GM23338 (cell line): ENCODE measurements at regions not wholly inside any gene's neighbourhood (a gene's known extent, or its start where the extent isn't known, plus 50 kb on each side); places are given as distances from the start of the nearest gene placed in this dataset.

Experiments used
- ATAC-seq: fragments of 200-7000 bp; cut with Tn5 transposase; 3 replicates; pipeline ENCODE4 v1.9.1; 2020
- DNase-seq: peaks from one replicate; pipeline ENCODE4 v3.0.0-alpha.2; 2015; ENCODE audit warnings: low spot score
- H2AFZ ChIP-seq: fragments of 200-600 bp; sonication (generic); 2 replicates; pipeline ENCODE4 v1.8.0; 2016; ENCODE audit warnings: antibody characterized with exemption, mild to moderate bottlenecking, moderate library complexity
- H3F3A ChIP-seq: fragments of 200-600 bp; sonication (generic); replicated peaks from 2 replicates; pipeline ENCODE4 v1.8.0; 2017; ENCODE audit warnings: antibody characterized with exemption, mixed run types, low read depth
- H3K27ac ChIP-seq: fragments of 200-600 bp; sonication (generic); 2 replicates; pipeline ENCODE4 v1.6.1; 2016; ENCODE audit warnings: low read depth
- H3K27me3 ChIP-seq: fragments of 200-600 bp; sonication (generic); 2 replicates; pipeline ENCODE4 v1.8.0; 2016; ENCODE audit warnings: mild to moderate bottlenecking, mixed run types, moderate library complexity; ENCODE audit not compliant: insufficient read depth
- H3K36me3 ChIP-seq: fragments of 200-600 bp; sonication (generic); 2 replicates; pipeline ENCODE4 v1.8.0; 2016; ENCODE audit warnings: mild to moderate bottlenecking; ENCODE audit not compliant: insufficient read depth
- H3K4me1 ChIP-seq: fragments of 200-600 bp; sonication (generic); 2 replicates; pipeline ENCODE4 v1.8.0; 2016; ENCODE audit warnings: mild to moderate bottlenecking, moderate library complexity; ENCODE audit not compliant: insufficient read depth
- H3K4me2 ChIP-seq: fragments of 200-600 bp; sonication (generic); 2 replicates; pipeline ENCODE4 v1.7.1; 2017; ENCODE audit warnings: mixed run types
- H3K4me3 ChIP-seq: fragments of 200-600 bp; sonication (generic); 2 replicates; pipeline ENCODE4 v1.6.1; 2016; ENCODE audit warnings: mixed run types
- H3K79me2 ChIP-seq: fragments of 200-600 bp; sonication (generic); replicated peaks from 2 replicates; pipeline ENCODE4 v1.8.0; 2017; ENCODE audit warnings: mild to moderate bottlenecking; ENCODE audit not compliant: insufficient read depth
- H3K9me2 ChIP-seq: fragments of 200-600 bp; sonication (generic); 2 replicates; pipeline ENCODE4 v1.8.0; 2017; ENCODE audit not compliant: insufficient read depth
- H4K20me1 ChIP-seq: fragments of 200-600 bp; sonication (generic); replicated peaks from 2 replicates; pipeline ENCODE4 v1.8.0; 2017; ENCODE audit warnings: mild to moderate bottlenecking; ENCODE audit not compliant: insufficient read depth
- H3K27ac Mint-ChIP-seq: 2 replicates; pipeline ENCODE4 v1.8.0; 2020; ENCODE audit warnings: inconsistent platforms, mild to moderate bottlenecking, moderate library complexity, mixed read lengths
- H3K27me3 Mint-ChIP-seq: 3 replicates; pipeline ENCODE4 v1.8.0; 2022; ENCODE audit warnings: low read depth, mild to moderate bottlenecking, moderate library complexity, mixed read lengths, inconsistent platforms; ENCODE audit not compliant: insufficient read depth, poor library complexity
- H3K36me3 Mint-ChIP-seq: 3 replicates; pipeline ENCODE4 v1.8.0; 2021; ENCODE audit warnings: low read depth, mild to moderate bottlenecking, inconsistent platforms, moderate library complexity, mixed read lengths
- H3K4me1 Mint-ChIP-seq: 3 replicates; pipeline ENCODE4 v1.8.0; 2020; ENCODE audit warnings: mild to moderate bottlenecking, inconsistent platforms, mixed read lengths
- H3K4me3 Mint-ChIP-seq: 3 replicates; pipeline ENCODE4 v1.8.0; 2021; ENCODE audit warnings: moderate library complexity, mild to moderate bottlenecking, inconsistent platforms, mixed read lengths
- H3K9me3 Mint-ChIP-seq: 3 replicates; pipeline ENCODE4 v1.8.0; 2020; ENCODE audit warnings: moderate library complexity, mild to moderate bottlenecking, inconsistent platforms, mixed read lengths
- CREB1 ChIP-seq: fragments of 250-450 bp; sonication (Bioruptor Pico); IDR thresholded peaks from 2 replicates; pipeline ENCODE4 v1.5.0; 2020; ENCODE audit warnings: low read depth, mild to moderate bottlenecking, moderate library complexity
- ETS1 ChIP-seq: IDR thresholded peaks from 2 replicates; pipeline ENCODE4 v1.6.1; 2016; ENCODE audit warnings: antibody characterized with exemption
- EZH2 ChIP-seq: fragments of 200-600 bp; sonication (generic); IDR thresholded peaks from one replicate; pipeline ENCODE4 v1.8.0; 2017; ENCODE audit warnings: antibody characterized with exemption, mild to moderate bottlenecking, low read depth; ENCODE audit not compliant: unreplicated experiment
- EZH2phosphoT487 ChIP-seq: fragments of 200-600 bp; sonication (generic); IDR thresholded peaks from one replicate; pipeline ENCODE4 v1.8.1; 2018; ENCODE audit warnings: antibody characterized with exemption; ENCODE audit not compliant: unreplicated experiment
- JUNB ChIP-seq: IDR thresholded peaks from one replicate; pipeline ENCODE4 v1.6.1; 2016; ENCODE audit warnings: antibody characterized with exemption; ENCODE audit not compliant: unreplicated experiment
- NANOG ChIP-seq: IDR thresholded peaks from 2 replicates; pipeline ENCODE4 v1.6.1; 2016; ENCODE audit warnings: antibody characterized with exemption, borderline replicate concordance
- POLR2AphosphoS5 ChIP-seq: IDR thresholded peaks from 2 replicates; pipeline ENCODE4 v1.6.1; 2016; ENCODE audit warnings: antibody characterized with exemption, low read depth
- REST ChIP-seq: IDR thresholded peaks from one replicate; pipeline ENCODE4 v1.6.1; 2018; ENCODE audit warnings: antibody characterized with exemption; ENCODE audit not compliant: unreplicated experiment
- STAT1 ChIP-seq: IDR thresholded peaks from one replicate; pipeline ENCODE4 v1.6.1; 2016; ENCODE audit warnings: antibody characterized with exemption; ENCODE audit not compliant: unreplicated experiment
- ZNF114 ChIP-seq: fragments of 250-450 bp; sonication (Bioruptor Pico); IDR thresholded peaks from 2 replicates; pipeline ENCODE4 v1.5.0; 2020; ENCODE audit warnings: mild to moderate bottlenecking, moderate library complexity
- ZNF331 ChIP-seq: fragments of 250-450 bp; sonication (Bioruptor Pico); IDR thresholded peaks from 2 replicates; pipeline ENCODE4 v1.5.0; 2020; ENCODE audit warnings: low read depth, mild to moderate bottlenecking, moderate library complexity
- ZNF462 ChIP-seq: fragments of 250-450 bp; sonication (Bioruptor Pico); IDR thresholded peaks from 2 replicates; pipeline ENCODE4 v1.5.0; 2020; ENCODE audit warnings: mild to moderate bottlenecking, moderate library complexity
- TF ChIP-seq, protein P1 (sequence below), 2 experiments: fragments of 200-600 bp in 1 of 2; sonication (generic) in 1 of 2; conservative IDR thresholded peaks; 2 replicates each; pipeline versions ENCODE4 v1.5.1 to v1.6.1; 2016 to 2017; ENCODE audit warnings: antibody characterized with exemption in 2 of 2, low read depth in 2 of 2, mild to moderate bottlenecking in 2 of 2, moderate library complexity in 1 of 2

DNA sequence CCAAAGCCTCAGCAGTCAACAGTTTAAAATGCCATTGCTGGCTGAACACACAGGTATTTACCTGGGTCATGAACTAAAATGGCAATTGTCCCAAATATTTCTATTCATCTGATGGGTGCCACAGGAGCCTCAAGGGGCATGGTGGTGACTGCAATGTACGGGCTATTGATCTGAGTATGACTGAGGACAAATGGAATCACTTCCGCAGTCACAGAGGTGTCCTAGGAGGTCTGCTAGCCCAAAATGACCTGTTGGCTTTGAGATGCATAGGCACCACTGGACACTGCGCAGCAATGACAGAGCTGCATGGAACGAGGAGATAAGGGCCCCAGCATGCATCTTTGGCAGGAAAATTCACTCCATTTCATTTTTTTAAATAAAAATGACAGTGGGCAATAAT lies 474.1 kb upstream of the SOX5 start:
- Mint-ChIP-seq H3K27me3 (no peaks in the 10 kb centered on the region), H3K36me3 (no peaks in the 10 kb centered on the region), H3K9me3 (no peaks in the 10 kb centered on the region; the same call in 2 of the 3 replicates), H3K4me1 (peaks cover 13% of the 10 kb centered on the region), H3K27ac (no peak overlapping the region), H3K4me3 (no peak overlapping the region)
- Histone ChIP-seq H3K79me2 (no peaks in the 10 kb centered on the region), H3K36me3 (no peaks in the 10 kb centered on the region), H3K4me1 (0 out of 2 replicates have a peak, but pooled peaks cover 7% of the 10 kb centered on the region), H3K4me2 (no peak overlapping the region), H3F3A (no peaks in the 10 kb centered on the region), H3K9me2 (no peaks in the 10 kb centered on the region), H2AFZ (no peak overlapping the region), H3K4me3 (no peak overlapping the region), H4K20me1 (no peaks in the 10 kb centered on the region), H3K27me3 (no peaks in the 10 kb centered on the region), H3K27ac (no peak overlapping the region)
- ATAC-seq: no peak
- TF ChIP-seq, protein P1, sequence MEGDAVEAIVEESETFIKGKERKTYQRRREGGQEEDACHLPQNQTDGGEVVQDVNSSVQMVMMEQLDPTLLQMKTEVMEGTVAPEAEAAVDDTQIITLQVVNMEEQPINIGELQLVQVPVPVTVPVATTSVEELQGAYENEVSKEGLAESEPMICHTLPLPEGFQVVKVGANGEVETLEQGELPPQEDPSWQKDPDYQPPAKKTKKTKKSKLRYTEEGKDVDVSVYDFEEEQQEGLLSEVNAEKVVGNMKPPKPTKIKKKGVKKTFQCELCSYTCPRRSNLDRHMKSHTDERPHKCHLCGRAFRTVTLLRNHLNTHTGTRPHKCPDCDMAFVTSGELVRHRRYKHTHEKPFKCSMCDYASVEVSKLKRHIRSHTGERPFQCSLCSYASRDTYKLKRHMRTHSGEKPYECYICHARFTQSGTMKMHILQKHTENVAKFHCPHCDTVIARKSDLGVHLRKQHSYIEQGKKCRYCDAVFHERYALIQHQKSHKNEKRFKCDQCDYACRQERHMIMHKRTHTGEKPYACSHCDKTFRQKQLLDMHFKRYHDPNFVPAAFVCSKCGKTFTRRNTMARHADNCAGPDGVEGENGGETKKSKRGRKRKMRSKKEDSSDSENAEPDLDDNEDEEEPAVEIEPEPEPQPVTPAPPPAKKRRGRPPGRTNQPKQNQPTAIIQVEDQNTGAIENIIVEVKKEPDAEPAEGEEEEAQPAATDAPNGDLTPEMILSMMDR (conservative IDR thresholded peaks at IDR 0.05; ENCODE audit: low read depth in 2 of 2): no peak
- TF ChIP-seq STAT1: no peak
- TF ChIP-seq NANOG: no peak
- no peak for TF ChIP-seq POLR2AphosphoS5
- no peak for TF ChIP-seq REST
- TF ChIP-seq EZH2phosphoT487: no peak
- no peak for TF ChIP-seq CREB1 (CRISPR knock-in tag)
- no peak for TF ChIP-seq ZNF462 (CRISPR knock-in tag)
- TF ChIP-seq ETS1: no peak
- TF ChIP-seq EZH2: no peak
- no peak for TF ChIP-seq JUNB
- TF ChIP-seq ZNF114 (CRISPR knock-in tag): no peak
- no peak for TF ChIP-seq ZNF331
- no peak for DNase-seq
